NK-92 treated with Interleukin-12 subunit alpha and Interleukin-12 subunit beta, amount 100 ng/mL, for 24 hours (cell line): ENCODE measurements at regions not wholly inside any gene's neighbourhood (a gene's known extent, or its start where the extent isn't known, plus 50 kb on each side); places are given as distances from the start of the nearest gene placed in this dataset.
"Not testable (repeated sequence)": the region's sequence is repeated elsewhere in the genome, so short reads cannot be mapped to it uniquely, and the experiment has no call there.

ENCODE experiments used
- DNase-seq: peaks from one replicate; lab custom pipeline; 2025; lab: John Stamatoyannopoulos, UW

DNA sequence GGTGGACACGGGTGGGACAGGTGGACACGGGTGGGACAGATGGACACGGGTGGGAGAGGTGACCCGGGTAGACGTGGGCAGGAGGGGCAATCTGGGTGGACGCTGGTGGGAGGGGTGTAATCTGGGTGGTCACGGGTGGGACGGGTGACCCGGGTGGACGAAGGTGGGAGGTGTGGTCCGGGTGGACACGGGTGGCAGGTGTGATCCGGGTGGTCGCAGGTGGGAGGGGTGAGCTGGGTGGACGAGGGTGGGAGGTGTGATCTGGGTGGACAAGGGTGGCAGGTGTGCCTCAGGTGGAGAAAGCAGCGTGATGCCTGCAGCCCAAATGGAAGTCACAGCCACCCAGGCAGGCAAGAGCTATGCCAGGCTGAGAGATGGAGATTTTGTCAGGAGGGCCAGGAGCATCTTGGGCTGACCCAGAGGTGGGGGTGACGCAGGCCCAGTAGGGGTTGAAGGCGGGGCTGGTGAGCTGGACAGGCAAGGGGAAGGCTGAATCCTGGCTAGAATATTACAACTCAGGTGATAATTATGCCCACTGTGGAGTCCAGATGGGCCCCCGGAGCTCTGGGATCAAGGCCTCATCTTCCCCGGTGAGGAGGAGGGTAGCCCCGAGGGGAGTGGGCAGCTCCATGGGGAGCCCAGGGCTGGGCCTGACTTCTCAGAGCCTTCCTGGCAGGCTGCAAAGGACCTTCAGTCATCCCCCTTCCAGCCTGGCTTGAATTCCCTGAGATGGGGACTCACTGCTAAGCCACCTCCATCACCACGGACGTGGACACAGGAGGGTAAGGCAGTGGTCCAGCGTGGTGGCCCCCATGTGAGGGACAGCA lies 100.0 kb downstream of the ADRA2C start:
- no peak for DNase-seq

DNA sequence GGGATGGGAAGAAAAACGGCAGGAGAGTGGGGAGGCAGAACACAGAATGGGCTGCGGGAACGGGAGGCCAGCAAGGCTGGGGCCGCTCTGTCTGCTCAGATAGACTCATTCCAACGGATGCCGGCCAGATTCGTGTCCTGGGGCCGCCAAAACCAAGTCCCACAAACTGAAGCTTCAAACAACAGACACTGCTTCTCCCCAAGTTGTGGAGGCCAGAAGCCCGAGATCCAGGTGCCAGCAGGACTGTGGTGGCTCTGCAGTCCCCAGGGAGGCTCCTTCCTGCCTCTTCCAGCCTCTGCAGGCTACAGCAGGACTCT lies 100.6 kb downstream of the ADRA2C start:
- no peak for DNase-seq

DNA sequence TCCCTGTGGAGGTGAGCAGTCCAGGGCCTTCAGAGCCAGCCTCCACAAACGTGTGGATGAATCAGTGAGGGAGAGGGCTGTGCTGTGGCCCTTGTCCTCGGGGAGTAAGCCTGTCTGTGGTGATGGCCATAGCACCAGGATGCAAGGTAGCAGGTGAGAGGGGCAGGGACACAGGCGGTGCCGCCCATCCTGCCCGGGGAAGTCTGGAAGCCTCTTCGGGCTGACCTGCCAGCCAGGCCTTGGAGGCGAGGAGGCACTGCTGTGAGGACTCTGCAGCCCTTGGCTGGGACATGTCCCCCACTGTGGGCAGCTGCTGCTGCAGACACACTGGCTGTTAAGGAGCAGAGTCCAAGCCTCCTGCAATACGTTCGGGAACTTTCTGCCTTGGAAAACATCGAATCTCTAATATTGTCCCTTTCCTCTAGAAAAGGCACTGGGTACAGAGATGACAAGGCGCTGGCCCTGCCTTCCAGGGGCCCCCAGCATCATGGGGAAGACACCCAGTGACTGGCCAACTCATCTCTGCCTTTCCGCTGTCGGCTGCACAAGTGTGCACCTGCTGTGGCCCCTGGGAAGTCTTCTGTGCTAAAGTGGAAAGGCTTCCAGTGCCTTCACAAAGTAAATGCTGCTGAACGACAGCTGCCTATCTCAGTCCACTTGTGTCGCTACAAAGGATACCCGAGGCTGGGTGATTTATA lies 101.4 kb downstream of the ADRA2C start:
- no peak for DNase-seq

DNA sequence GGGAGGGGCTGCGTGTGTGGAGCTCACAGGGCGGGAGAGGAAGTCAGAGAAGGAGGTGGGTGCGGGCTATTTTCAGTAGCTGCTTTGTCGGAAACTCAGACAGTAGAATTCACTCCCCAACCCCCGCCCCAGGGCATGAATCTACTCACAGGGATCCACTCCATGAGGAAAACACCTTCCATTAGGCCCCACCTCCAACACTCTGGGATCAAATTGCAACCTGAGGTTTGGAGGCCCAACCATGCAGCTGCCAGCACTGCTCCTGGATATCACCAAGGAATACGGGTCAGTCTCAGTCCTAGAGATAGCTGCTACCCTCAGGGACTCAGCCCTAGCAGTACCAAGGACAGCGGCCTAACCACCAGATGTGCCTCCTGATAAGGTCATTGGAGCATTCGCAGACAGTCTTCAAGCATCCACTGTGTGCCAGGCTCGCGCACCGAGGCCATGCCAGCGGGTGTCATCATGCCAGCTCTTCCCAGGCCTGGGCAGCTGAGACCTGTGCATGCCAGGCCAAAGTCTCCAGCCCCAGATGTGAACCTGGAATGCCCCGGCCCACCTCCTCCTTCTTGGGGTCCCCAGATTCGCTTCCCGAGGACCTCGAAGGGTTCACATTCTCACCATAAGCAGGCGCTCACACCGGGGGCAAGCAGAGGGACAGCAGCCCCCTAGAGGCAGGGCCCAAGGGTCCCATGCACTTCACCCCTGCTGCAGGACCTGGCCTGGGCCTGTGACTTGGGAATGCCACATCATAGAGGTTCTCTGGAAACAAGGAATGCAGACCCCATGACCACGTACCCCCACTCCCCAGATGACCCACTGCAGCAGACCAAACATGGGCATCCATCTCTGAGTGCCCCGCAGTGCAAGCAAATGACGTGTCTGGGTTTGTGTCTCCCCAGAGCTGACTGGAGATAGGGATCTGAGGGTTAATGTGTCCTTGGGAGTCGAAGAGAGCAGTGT lies 102.3 kb downstream of the ADRA2C start:
- no peak for DNase-seq

DNA sequence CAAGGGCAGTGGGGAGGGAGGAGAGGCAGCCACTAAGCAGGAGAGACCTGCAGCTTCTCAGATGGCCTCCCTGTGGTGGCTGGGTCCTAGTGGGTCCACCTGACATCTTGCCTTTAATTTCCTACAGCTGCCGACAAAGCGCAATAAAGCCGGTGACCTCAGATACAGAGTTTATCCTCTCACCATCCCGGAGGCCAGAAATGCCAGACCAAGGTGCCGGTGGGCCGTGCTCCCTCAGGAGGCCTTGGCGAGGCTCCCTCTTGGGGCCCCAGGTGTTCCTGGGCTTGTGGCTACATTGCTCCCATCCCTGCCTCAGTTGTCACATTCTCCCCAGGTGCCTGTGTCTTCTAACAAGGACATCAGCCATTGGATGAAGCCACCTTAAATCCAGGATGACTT lies 103.0 kb downstream of the ADRA2C start:
- DNase-seq = no peak

DNA sequence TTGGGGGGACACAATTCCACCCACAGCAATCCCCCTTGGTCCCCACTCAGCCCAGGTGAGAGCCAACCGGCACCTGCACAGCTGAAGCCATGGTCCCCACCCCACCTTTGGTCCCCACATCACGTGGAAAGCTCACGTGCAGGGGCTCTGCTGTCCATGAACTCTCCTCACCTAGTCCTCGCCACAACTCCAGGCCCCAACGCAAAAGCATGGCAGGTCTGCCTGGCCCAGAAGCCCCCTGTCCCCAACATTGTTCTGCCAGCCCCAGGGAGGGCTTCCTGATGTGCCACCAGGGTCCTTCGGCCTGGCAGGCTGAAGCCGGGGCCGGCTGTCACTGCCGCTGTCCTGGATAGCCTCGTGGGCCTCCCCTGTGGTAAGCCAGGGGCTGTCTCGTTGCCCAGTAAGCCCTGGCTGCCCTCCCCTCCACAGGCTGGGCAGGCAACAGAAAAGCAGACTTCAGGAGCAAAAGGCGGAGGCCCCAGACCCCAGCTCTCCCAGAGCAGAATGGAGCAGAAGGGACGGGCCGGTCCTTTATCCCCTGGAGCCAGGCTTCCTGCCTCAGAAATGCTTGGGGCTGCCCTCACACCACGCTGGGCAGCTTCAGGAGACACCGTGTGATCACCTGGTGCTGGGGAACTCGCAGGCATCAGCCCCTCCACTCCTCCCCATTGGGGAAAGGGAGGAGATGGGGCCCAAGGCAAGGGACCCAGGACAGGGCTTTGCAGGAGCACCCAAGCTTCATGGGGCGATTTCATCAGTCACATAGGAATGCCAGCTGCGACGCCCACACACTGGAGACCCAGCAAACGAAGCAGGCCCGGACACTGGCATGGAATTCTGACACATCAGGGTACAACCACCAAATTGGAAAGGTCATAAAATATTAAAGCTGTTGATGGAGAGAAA lies 103.7 kb downstream of the ADRA2C start:
- DNase-seq = no peak

DNA sequence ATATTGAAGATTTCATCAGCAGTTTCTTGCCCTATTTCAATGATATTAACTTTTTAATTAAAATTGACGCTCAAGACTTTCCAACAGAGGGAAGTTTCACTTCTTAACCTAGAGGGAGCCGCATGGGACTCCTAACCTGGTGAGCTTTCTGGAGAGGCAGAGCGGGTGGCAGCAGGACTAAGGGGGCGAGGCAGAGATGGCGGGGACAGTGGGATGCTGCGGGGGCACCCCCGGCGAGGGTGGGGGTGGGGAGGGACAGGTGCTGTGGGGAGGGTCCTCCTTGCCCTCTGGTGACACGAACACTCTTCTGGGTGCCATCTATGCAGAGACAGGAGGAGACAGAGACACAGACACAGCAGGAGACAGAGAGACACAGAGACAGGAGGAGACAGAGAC lies 104.4 kb downstream of the ADRA2C start:
- DNase-seq = no peak

DNA sequence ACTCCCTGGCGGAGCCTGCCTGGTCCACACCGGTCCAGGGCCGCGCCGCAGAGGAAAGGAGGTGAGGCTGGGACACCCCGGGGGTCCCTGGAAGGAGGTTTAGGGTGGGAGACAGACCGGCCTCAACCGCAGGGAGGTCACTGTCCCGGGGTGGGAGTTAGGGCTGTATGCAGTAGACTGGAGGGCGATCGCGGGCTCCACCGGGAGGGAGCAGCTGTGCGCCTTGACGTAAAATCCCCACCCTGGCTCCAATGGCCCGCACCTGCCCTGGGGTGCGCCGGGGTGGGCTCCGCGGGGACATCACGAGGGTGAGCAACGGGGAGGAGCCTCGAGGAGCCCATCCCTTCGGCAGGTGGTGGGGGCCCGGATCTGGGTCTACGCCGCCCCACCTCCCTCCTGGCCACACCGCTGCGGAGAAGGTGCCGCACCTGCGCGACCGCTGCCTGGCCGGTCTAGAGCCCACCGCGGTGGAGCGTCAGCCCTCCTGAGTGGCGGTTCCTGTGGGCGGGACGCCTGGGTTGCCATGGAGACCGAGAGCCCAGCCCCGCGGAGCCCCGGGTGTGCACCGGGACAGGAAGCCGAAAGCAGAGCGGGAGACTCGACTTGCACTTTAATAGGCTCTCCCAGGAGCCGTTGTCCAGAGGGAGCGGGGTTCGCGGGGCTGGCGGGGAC lies 105.1 kb downstream of the ADRA2C start:
- DNase-seq = no peak

DNA sequence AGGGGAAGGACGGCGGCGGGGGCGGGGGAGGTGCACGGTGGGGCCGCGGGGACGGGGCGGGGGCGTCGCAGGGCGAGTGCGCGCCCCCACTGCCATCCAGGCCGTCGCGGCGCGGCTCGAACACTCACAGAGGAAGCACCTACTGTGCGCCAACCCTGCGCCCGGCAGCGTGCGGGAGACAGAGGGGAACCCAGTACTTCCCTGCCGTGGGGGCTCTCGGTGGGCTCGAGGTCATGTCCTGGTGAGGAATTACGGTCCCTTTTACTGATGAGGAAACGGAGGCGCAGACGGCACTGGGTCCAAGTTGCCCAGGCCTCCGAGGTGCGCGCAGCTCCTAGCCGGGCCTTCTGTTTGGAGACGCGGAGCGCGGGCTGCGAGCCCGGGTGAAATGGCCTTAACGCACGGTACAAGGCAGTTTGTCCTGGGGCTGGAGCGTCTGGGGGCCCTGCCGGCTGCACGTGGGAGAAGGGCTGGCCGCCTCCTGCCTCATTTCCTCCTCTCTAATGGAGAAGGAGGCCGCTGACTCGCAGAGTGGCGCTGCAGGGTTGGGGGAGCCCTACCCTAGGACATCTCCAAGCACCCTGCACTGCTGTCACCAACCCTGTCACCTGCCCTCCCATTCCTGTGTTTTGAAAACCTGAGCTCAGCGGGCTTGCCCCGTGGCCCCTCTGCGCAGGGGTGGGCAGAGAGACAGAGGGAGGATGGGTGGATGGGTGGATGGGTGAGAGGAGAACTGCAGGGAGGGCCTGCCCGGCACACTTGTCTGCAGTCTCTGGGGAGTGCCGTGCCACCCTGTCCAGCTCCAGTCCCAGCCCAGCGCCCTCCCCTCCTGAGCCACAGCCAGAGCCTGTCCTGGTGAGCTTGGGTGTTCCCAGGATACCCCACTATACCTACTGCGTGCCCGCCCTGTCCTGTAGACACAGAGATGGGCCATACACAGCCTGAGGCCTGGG lies 106.0 kb downstream of the ADRA2C start:
- DNase-seq = no peak

DNA sequence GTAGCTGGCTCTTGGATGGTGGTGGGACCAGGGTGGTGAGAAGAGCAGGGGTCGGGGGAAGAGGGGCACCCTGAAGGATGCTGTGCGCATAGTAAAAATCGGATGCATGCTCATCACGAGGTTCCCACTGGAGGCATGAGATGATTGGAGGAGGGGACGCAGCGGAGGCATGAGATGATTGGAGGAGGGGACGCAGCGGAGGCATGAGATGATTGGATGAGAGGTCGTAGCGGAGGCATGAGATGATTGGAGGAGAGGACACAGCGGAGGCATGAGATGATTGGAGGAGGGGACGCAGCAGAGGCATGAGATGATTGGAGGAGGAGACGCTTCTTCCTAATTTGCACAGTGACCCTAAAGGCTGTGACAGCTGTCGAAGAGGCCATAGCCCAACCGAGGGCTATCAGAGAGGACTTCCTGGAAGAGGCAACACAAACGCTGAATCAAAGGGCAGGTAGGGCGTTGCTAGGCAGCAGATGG lies 106.7 kb downstream of the ADRA2C start:
- no peak for DNase-seq

DNA sequence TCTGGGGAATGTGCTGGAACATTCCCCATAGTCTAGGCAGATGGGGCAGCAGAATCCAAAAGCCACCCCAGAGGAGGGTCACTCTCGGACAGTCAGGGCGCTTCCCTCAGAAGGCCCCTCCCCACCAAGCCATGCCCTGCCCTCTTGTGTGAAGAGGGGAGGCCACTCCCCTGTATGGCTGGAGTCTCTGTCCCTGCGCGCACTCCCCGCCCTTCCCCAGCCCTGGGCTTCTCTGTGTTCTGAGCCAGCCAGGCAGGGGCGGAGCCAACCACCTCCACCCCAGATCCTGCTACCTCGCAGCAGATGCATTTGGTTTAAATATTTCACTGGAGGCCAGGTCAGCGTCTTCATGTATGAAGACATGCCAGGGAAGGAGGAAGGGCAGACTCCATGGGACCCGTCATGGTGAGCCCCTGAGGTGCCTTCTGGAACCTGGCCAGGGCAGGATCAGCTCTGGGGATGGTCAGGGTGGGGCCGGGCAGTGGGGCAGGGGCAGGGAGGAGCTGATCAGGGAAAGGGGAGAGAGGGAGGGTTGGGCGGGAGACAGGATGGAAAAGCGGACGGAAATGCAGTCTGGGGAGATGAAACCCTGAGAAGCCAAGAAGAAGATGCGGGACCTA lies 107.3 kb downstream of the ADRA2C start:
- no peak for DNase-seq

DNA sequence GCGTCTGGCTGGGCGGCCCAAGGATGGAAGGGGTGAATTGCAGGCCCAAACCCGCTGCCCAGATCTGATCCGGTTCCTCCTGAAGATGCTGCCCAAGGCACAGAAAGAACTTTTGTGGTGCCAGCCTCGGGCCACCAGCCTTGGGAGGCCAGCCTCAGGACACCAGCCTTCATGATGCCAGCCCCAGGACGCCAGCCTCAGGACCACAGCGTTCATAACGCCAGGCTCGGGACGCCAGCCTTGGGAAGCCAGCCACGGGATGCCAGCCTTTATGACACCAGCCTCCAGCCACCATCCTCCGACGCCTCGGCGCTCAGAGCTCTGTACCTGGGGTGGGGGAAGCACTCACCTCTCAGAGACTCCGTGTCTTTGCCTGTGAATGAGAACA lies 107.8 kb downstream of the ADRA2C start:
- DNase-seq = no peak

DNA sequence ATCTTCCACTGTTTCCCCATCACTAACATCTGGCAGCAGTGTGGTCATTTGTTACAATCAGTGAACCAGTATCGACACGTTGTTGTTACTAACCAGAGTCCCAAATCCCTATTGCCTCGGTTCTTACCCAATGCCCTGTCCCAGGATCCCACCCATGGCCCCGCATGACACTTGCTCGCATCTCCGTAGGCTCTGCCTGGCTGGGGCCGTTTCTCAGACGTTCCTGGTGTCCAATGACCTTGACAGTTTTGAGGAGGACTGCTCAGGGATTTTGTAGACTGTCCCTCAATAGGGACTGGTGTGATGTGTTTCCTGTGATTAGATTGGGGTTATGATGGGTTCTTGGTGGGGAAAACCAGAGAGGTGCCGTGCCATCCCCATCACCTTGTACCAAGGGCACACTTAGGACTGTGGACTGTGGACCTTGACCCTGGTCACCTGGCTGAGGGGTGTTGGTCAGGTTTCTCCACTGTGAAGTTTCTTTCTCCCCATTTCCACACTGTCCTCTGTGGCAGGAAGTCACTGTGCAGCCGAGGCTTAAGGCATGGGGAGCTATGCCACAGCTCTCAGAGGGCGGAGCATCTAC lies 108.4 kb downstream of the ADRA2C start:
- no peak for DNase-seq

DNA sequence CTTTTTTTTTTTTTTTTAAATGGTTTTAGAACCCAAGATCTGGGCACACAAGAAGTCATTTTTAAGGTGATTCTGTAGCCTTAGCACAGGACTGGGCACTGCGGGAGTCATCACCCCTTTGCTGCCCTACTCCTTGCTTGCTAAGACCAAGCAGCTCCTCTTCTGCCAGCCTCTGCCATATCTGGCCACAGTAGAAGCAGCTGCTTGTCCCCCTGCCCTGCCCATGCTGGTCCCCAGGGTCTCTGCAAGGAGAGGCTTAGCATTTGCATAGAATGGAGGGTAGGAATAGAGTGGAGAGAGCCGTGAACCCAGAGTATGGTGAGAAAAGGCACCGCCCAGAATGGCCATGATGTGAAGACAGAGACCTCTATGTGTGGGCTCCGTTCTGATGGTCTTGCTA lies 109.3 kb downstream of the ADRA2C start:
- DNase-seq = no peak

DNA sequence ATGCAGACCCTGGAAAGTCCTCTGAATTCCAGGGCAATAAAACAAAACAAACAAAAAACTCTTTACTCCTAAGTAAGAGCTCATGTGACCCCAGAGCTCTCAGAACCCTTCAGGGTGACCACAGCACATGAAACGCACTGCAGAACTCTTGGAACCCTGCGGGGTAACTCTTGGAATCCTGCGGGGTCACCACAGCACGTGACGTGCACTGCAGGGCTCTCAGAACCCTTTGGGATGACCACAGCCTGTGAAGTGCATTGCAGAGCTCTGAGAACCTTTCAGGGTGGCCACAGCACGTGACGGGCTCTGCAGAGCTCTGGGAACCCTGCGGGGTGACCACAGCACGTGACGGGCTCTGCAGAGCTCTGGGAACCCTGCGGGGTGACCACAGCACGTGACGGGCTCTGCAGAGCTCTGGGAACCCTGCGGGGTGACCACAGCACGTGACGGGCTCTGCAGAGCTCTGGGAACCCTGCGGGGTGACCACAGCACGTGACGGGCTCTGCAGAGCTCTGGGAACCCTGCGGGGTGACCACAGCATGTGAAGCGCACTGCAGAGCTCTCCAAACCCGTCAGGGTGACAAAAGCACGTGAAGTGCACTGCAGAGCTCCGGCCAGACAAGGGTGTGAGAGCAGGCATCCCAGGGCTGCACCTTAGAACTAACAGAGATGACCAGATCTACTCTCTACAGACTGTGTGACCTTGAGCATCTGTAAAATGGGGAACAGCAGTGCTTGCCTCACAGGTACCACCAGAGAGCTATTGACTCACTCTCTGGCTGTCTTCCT lies 110.1 kb downstream of the ADRA2C start:
- DNase-seq = not testable (repeated sequence)

DNA sequence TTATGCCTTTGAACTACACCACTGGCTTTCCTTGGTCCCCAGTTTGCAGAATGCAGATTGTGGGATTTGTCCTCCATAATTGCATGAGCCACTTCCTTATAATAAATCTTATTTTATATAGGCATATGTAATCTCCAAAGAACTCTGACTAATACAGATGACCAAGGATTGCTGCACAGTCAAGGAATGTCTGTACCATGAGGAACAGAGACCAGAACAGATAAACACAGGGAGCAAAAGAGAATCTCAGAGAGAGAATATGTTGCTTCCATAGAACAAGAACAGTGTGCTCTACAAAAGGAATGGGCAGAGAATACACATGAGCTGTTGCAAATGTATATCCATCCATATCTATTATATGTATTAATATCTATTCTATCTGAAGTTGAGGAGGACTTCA lies 111.1 kb downstream of the ADRA2C start:
- DNase-seq = no peak

DNA sequence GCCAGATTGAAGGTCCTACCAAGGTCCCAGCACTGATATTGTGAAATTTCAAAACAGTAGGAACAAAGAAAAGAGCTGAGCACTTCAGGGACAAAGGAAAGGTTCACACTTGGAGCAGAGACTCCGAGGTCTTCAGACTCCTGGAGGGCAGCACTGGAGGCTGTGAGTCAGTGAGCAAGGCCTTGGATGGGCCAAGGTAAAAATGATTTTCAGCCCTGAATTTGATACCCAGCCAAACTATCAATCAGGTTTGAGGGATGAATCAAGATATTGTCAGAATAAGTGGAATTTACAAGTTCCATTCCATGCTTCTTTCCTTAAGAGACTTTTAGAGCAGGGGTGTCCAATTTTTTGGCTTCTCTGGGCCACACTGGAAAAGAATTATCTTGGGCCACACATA lies 111.7 kb downstream of the ADRA2C start:
- DNase-seq = no peak

DNA sequence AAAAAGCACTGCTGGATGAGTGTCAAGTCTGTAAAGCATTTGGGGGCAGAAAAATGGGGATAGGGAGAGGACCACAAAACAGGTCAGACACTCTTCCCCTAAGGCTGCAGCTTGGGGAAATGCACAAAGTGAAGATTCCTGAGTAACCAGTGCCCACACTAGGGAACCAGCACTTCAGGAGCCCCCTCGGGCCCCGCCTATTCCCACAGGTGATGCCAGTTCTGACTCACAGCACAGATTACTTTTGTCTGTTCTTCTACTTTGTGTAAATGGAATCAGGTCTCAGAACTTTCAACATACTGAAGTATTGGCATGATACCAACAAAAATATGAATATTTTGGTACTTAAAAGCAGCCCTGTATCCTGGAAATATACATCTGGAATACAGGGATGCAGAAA lies 112.5 kb downstream of the ADRA2C start:
- DNase-seq = no peak
